ENCODE measurements at regions not wholly inside any gene's neighbourhood (a gene's known extent, or its start where the extent isn't known, plus 50 kb on each side); places are given as distances from the start of the nearest gene placed in this dataset.

DNA sequence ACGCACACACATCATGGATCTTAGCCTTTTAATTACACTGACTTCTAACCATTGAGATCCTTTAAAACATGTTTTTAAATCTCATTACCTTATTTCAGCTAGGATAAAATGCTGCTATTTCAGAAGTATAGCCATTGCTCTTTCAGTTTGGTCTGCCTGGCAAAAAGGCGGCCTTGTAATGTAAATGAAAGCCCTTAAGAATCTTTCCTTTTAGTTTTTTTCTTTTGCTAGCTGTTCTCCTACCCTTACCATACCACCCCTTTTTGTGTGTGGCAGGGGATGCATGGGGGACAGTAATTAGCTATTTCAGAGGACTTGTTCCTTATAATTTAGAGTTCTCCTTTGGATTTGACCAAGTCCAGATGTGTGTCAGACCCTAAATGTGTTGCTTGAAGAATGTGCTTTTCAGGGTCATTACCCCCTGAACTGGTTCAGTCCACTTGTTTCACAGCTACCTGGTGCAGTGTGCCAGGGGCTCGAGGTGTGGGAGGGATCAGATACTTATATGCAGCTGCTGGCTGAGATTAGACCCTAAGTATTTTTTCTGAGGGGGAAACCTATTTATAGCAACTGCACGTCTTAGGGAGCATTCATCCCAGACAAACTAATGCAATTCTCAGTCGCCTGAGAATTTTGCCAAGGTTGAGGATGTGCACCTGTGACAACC lies 986.8 kb downstream of the NLGN4Y start:
- peaks cover 0 to 13% (median 3%) of the 10 kb centered on the region in 5 donors for H3K27me3 Mint-ChIP-seq
- no peak overlapping the region for H3K4me3 Mint-ChIP-seq
- no peak for DNase-seq
- ChIA-PET POLR2A (no interaction called here), CTCF (no interaction called here)
- Histone ChIP-seq H3K27ac (ENCODE audit: low read depth, low read length) (no peak overlapping the region), H3K36me3 (ENCODE audit: control insufficient read depth in 2 of 3, insufficient read depth in 3 of 3, low read length in 3 of 3) (no peaks in the 10 kb centered on the region), H3K27me3 (ENCODE audit: control insufficient read depth in 2 of 2, insufficient read depth in 2 of 2, low read length in 2 of 2) (no peaks in the 10 kb centered on the region), H3K9me3 (ENCODE audit: control insufficient read depth in 2 of 3, low read length in 3 of 3) (no peaks in the 10 kb centered on the region), H3K4me1 (ENCODE audit: control insufficient read depth in 2 of 2, insufficient read depth in 2 of 2, low read length in 2 of 2) (no peaks in the 10 kb centered on the region), H3K4me3 (ENCODE audit: low read length) (no peak overlapping the region)
- H3K36me3 Mint-ChIP-seq = no peaks in the 10 kb centered on the region
- H3K9me3 Mint-ChIP-seq = peaks cover 0 to under 1% (median 0%) of the 10 kb centered on the region in 11 donors
- no peak overlapping the region for H3K27ac Mint-ChIP-seq
- intact Hi-C loops (cut with micrococcal nuclease) = no loop called here
- no peak for ATAC-seq
- H3K4me1 Mint-ChIP-seq = no peaks in the 10 kb centered on the region

- H3K27me3 ChIP-seq (ENCODE audit: control insufficient read depth in 2 of 2, insufficient read depth in 2 of 2, low read length in 2 of 2) = no peaks in the 10 kb centered on the region
- POLR2A ChIA-PET = no interaction called here
- H3K4me1 ChIP-seq (ENCODE audit: control insufficient read depth in 2 of 2, insufficient read depth in 2 of 2, low read length in 2 of 2) = no peaks in the 10 kb centered on the region
- Mint-ChIP-seq H3K4me3 (no peak overlapping the region), H3K4me1 (peaks cover 0 to 5% (median 0%) of the 10 kb centered on the region in 7 donors), H3K9me3 (peaks cover 0 to 3% (median 0%) of the 10 kb centered on the region in 11 donors), H3K36me3 (no peaks in the 10 kb centered on the region), H3K27ac (no peak overlapping the region), H3K27me3 (peaks cover 0 to 5% (median 0%) of the 10 kb centered on the region in 5 donors)
- H3K27ac ChIP-seq (ENCODE audit: low read depth, low read length) = no peak overlapping the region
- no peaks in the 10 kb centered on the region for H3K36me3 ChIP-seq (ENCODE audit: control insufficient read depth in 2 of 3, insufficient read depth in 3 of 3, low read length in 3 of 3)
- H3K9me3 ChIP-seq (ENCODE audit: control insufficient read depth in 2 of 3, low read length in 3 of 3) = no peaks in the 10 kb centered on the region
- no peak for ATAC-seq
- intact Hi-C loops (cut with micrococcal nuclease) = no loop called here
- H3K4me3 ChIP-seq (ENCODE audit: low read length) = no peak overlapping the region
- CTCF ChIA-PET = no interaction called here
- no peak for DNase-seq
Observed at GRCh38 chrY:15535131-15535530, 1010.8 kb downstream of the NLGN4Y start.

- DNase-seq (no peak), ATAC-seq (no peak)
- Histone ChIP-seq H3K36me3 (ENCODE audit: control insufficient read depth in 2 of 3, insufficient read depth in 3 of 3, low read length in 3 of 3) (no peaks in the 10 kb centered on the region), H3K4me3 (ENCODE audit: low read length) (no peak overlapping the region), H3K27me3 (ENCODE audit: control insufficient read depth in 2 of 2, insufficient read depth in 2 of 2, low read length in 2 of 2) (no peaks in the 10 kb centered on the region), H3K4me1 (ENCODE audit: control insufficient read depth in 2 of 2, insufficient read depth in 2 of 2, low read length in 2 of 2) (no peaks in the 10 kb centered on the region), H3K27ac (ENCODE audit: low read depth, low read length) (no peak overlapping the region), H3K9me3 (ENCODE audit: control insufficient read depth in 2 of 3, low read length in 3 of 3) (no peaks in the 10 kb centered on the region)
- CTCF ChIA-PET = no interaction called here
- intact Hi-C loops (cut with micrococcal nuclease) = no loop called here
- peaks cover 0 to 3% (median 0%) of the 10 kb centered on the region in 11 donors for H3K9me3 Mint-ChIP-seq
- H3K4me1 Mint-ChIP-seq = peaks cover 0 to 5% (median 0%) of the 10 kb centered on the region in 7 donors
- POLR2A ChIA-PET = no interaction called here
- H3K4me3 Mint-ChIP-seq = no peak overlapping the region
- H3K27me3 Mint-ChIP-seq = peaks cover 0 to 5% (median 0%) of the 10 kb centered on the region in 5 donors
- H3K36me3 Mint-ChIP-seq = no peaks in the 10 kb centered on the region
- H3K27ac Mint-ChIP-seq = no peak overlapping the region
Observed at GRCh38 chrY:15535784-15536511, 1011.6 kb downstream of the NLGN4Y start.

DNA sequence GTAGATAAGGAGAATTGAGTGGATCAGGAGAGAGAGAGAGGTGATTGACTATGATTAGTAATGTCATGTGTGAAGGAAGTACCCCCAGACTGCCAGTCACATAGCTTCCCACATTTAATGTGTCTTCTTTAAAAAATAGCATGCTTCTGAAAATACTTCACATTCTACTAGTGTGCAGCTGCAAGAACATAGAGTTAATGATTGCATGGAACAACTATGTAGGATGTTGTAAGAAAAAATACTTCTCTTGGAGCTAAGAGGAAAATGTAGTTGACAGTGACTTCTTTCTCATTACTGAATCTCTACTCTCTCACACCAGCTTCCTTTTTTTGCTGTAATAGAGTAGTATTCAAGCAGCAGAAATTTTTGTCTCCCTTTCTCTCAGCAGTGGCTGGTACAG lies 1016.2 kb downstream of the NLGN4Y start:
- DNase-seq = no peak
- Mint-ChIP-seq H3K36me3 (no peaks in the 10 kb centered on the region), H3K27ac (no peak overlapping the region), H3K27me3 (peaks cover 0 to 5% (median 0%) of the 10 kb centered on the region in 5 donors), H3K4me3 (no peak overlapping the region), H3K9me3 (peaks cover 0 to 2% (median 0%) of the 10 kb centered on the region in 11 donors), H3K4me1 (peaks cover 0 to 5% (median 0%) of the 10 kb centered on the region in 7 donors)
- ChIA-PET POLR2A (no interaction called here), CTCF (no interaction called here)
- ATAC-seq = no peak
- Histone ChIP-seq H3K9me3 (ENCODE audit: control insufficient read depth in 2 of 3, low read length in 3 of 3) (no peaks in the 10 kb centered on the region), H3K27ac (ENCODE audit: low read depth, low read length) (no peak overlapping the region), H3K4me1 (ENCODE audit: control insufficient read depth in 2 of 2, insufficient read depth in 2 of 2, low read length in 2 of 2) (no peaks in the 10 kb centered on the region), H3K4me3 (ENCODE audit: low read length) (no peak overlapping the region), H3K36me3 (ENCODE audit: control insufficient read depth in 2 of 3, insufficient read depth in 3 of 3, low read length in 3 of 3) (no peaks in the 10 kb centered on the region), H3K27me3 (ENCODE audit: control insufficient read depth in 2 of 2, insufficient read depth in 2 of 2, low read length in 2 of 2) (no peaks in the 10 kb centered on the region)
- intact Hi-C loops (cut with micrococcal nuclease) = no loop called here

DNA sequence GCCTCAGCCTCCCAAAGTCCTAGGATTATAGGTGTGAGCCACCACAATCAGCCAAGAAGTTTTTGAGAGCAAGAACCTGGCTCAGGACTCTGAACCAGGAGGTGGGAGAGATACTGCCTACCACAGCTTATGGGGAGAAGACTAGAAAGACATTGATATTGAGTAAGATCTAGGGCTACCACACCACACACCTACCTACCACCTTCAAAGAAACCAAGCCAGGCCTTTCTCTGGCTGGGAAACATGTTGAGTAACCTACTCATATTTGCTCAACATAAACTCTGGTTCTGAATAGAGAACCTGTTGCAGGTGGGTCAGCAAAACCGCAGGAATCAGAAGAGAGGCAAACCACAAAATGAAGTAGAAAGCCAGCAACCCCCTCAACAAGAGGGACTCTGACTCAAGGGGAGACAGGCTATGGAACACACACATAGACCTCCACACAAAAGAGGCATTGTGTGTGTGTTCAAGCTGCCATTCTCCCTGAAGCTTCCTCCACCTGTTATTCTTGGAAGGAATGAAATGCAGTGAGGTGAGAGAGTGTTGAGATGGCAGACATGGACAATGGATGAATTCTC lies 1021.9 kb downstream of the NLGN4Y start:
- ChIA-PET CTCF (no interaction called here), POLR2A (no interaction called here)
- H3K4me1 ChIP-seq (ENCODE audit: control insufficient read depth in 2 of 2, insufficient read depth in 2 of 2, low read length in 2 of 2) = no peaks in the 10 kb centered on the region
- no peak overlapping the region for H3K27ac Mint-ChIP-seq
- H3K27me3 Mint-ChIP-seq = no peaks in the 10 kb centered on the region
- H3K4me3 ChIP-seq (ENCODE audit: low read length) = no peak overlapping the region
- H3K4me3 Mint-ChIP-seq = no peak overlapping the region
- H3K9me3 ChIP-seq (ENCODE audit: control insufficient read depth in 2 of 3, low read length in 3 of 3) = no peaks in the 10 kb centered on the region
- intact Hi-C loops (cut with micrococcal nuclease) = no loop called here
- peaks cover 0 to 4% (median 0%) of the 10 kb centered on the region in 11 donors for H3K9me3 Mint-ChIP-seq
- H3K36me3 ChIP-seq (ENCODE audit: control insufficient read depth in 2 of 3, insufficient read depth in 3 of 3, low read length in 3 of 3) = no peaks in the 10 kb centered on the region
- H3K4me1 Mint-ChIP-seq = no peaks in the 10 kb centered on the region
- no peak overlapping the region for H3K27ac ChIP-seq (ENCODE audit: low read depth, low read length)
- H3K36me3 Mint-ChIP-seq = no peaks in the 10 kb centered on the region
- DNase-seq (no peak), ATAC-seq (no peak)
- no peaks in the 10 kb centered on the region for H3K27me3 ChIP-seq (ENCODE audit: control insufficient read depth in 2 of 2, insufficient read depth in 2 of 2, low read length in 2 of 2)

DNA sequence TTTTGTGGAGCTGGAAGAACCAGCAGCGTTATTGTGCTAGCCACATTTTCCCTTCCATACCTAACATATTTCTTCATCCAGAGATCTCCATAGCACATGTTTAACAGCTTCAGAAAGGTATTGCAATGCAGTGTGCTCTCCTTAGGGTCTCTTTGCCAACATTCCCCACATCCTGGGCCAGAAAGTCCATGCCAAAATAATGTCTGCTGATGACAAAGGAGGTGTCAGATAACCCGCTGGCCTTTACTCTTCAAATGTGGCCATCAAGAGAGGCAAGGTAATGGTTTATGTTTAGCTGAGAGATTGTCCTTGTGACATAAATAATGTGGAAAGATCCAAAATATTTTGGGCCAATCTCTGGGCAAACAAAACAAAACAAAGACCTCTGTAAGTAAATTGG lies 1027.7 kb downstream of the NLGN4Y start:
- no peaks in the 10 kb centered on the region for H3K27me3 Mint-ChIP-seq
- peaks cover 0 to 4% (median 0%) of the 10 kb centered on the region in 11 donors for H3K9me3 Mint-ChIP-seq
- no peaks in the 10 kb centered on the region for H3K27me3 ChIP-seq (ENCODE audit: control insufficient read depth in 2 of 2, insufficient read depth in 2 of 2, low read length in 2 of 2)
- no peaks in the 10 kb centered on the region for H3K36me3 Mint-ChIP-seq
- no peaks in the 10 kb centered on the region for H3K4me1 ChIP-seq (ENCODE audit: control insufficient read depth in 2 of 2, insufficient read depth in 2 of 2, low read length in 2 of 2)
- ChIA-PET POLR2A (no interaction called here), CTCF (interaction anchor here (0.6 kb wide), 1 partner anchor 13 kb away, joined by 3 read pairs; no protein-coding TSS in a partner anchor)
- DNase-seq (no peak), ATAC-seq (no peak)
- H3K36me3 ChIP-seq (ENCODE audit: control insufficient read depth in 2 of 3, insufficient read depth in 3 of 3, low read length in 3 of 3) = no peaks in the 10 kb centered on the region
- H3K4me3 Mint-ChIP-seq = no peak overlapping the region
- H3K9me3 ChIP-seq (ENCODE audit: control insufficient read depth in 2 of 3, low read length in 3 of 3) = no peaks in the 10 kb centered on the region
- no peak overlapping the region for H3K27ac ChIP-seq (ENCODE audit: low read depth, low read length)
- intact Hi-C loops (cut with micrococcal nuclease) = no loop called here
- H3K4me3 ChIP-seq (ENCODE audit: low read length) = no peak overlapping the region
- H3K4me1 Mint-ChIP-seq = no peaks in the 10 kb centered on the region
- H3K27ac Mint-ChIP-seq = no peak overlapping the region
